Prostate gland (tissue), 2 donors: ENCODE measurements at regions not wholly inside any gene's neighbourhood (a gene's known extent, or its start where the extent isn't known, plus 50 kb on each side); places are given as distances from the start of the nearest gene placed in this dataset.

Experiments
- DNase-seq: peaks from one replicate; pipeline ENCODE4 v3.0.0-alpha.2; 2019; ENCODE audit warnings: low spot score
- H3K27ac ChIP-seq, 2 donors: fragments of 200-600 bp; sonication (generic); 2 replicates each; pipeline ENCODE4 v1.5.1; 2017 to 2019
- H3K27me3 ChIP-seq: fragments of 200-600 bp; sonication (generic); replicated peaks from 2 replicates; pipeline ENCODE4 v1.5.1; 2019; ENCODE audit not compliant: insufficient read depth
- H3K36me3 ChIP-seq, 2 donors: fragments of 200-600 bp; sonication (generic); 1 replicate in 1 of 2; 2 replicates in 1 of 2; pipeline versions ENCODE4 v1.5.1 to v1.8.1; 2017 to 2019
- H3K4me1 ChIP-seq: fragments of 200-600 bp; sonication (generic); replicated peaks from 2 replicates; pipeline ENCODE4 v1.5.1; 2019
- H3K4me3 ChIP-seq, 2 donors: fragments of 200-600 bp; sonication (generic); 2 replicates each; pipeline ENCODE4 v1.5.1; 2017 to 2019
- H3K9me3 ChIP-seq: fragments of 200-600 bp; sonication (generic); 2 replicates; pipeline ENCODE4 v1.5.1; 2017
- POLR2A ChIP-seq: fragments of 450-650 bp; IDR thresholded peaks from one replicate; pipeline ENCODE4 v1.6.1; 2016; ENCODE audit warnings: antibody characterized with exemption, mild to moderate bottlenecking
- POLR2AphosphoS5 ChIP-seq: sonication (generic); formaldehyde crosslinking; IDR thresholded peaks from one replicate; pipeline ENCODE4 v1.6.1; 2017; ENCODE audit warnings: antibody characterized with exemption
- WGBS: methylation state at CpG from one replicate; pipeline ENCODE4 v1.1.5; 2018; 5-methylcytosine and 5-hydroxymethylcytosine counted together
- intact Hi-C: fragments of 100-400 bp; cut with DNase I; formaldehyde crosslinking; loops from one replicate; pipeline ENCODE4 v1.14.2; 2022
- TF ChIP-seq, protein P1 (sequence below), 4 experiments: fragments of 200-600 bp in 2 of 4; fragments of 450-650 bp in 2 of 4; sonication (generic) in 2 of 4; IDR thresholded peaks; 1 replicate in 3 of 4; 2 replicates in 1 of 4; pipeline ENCODE4 v1.5.1; 2016 to 2019; ENCODE audit warnings: antibody characterized with exemption in 4 of 4, mild to moderate bottlenecking in 2 of 4, moderate library complexity in 2 of 4

DNA sequence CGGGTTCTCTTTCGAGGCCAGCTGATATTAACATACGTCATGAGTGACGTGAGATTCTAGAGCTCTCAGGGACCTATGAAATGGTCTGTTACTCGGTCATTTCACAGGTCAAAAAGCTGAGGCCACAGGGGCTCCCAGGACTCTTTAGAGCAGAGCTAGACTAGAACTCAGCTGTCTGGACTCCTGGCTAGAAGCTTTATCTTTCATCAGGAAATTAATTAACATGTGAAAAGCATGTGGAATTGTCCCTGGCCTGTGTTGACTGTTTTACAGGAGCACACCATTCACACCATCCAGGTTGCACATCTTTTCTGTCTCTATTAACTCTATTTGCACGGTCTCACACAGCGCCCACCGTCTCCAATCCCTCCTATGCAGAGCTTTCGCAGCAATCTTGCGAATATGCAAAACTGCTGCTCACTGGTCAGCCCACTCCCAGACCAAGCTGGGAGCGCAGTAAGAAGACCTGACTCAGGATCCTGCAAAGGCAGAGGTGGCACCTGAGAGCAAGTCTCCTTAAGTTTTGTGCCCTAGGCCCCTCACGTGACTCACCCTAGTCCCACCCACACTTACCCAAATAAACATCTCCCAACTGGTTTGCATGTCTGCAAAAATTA lies 522.5 kb downstream of the CD83 start:
- Histone ChIP-seq H3K27me3 (no peaks in the 10 kb centered on the region), H3K36me3 (no peaks in the 10 kb centered on the region), H3K27ac (no peak overlapping the region), H3K4me3 (no peak overlapping the region), H3K4me1 (no peaks in the 10 kb centered on the region), H3K9me3 (no peaks in the 10 kb centered on the region)
- DNase-seq, result no peak
- WGBS, result 92% methylated on average over 12 of the region's 12 CpGs
- intact Hi-C loops, result no loop called here
- TF ChIP-seq POLR2A (no peak), POLR2AphosphoS5 (no peak)
- TF ChIP-seq, protein P1, sequence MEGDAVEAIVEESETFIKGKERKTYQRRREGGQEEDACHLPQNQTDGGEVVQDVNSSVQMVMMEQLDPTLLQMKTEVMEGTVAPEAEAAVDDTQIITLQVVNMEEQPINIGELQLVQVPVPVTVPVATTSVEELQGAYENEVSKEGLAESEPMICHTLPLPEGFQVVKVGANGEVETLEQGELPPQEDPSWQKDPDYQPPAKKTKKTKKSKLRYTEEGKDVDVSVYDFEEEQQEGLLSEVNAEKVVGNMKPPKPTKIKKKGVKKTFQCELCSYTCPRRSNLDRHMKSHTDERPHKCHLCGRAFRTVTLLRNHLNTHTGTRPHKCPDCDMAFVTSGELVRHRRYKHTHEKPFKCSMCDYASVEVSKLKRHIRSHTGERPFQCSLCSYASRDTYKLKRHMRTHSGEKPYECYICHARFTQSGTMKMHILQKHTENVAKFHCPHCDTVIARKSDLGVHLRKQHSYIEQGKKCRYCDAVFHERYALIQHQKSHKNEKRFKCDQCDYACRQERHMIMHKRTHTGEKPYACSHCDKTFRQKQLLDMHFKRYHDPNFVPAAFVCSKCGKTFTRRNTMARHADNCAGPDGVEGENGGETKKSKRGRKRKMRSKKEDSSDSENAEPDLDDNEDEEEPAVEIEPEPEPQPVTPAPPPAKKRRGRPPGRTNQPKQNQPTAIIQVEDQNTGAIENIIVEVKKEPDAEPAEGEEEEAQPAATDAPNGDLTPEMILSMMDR (IDR thresholded peaks at IDR 0.05), result no peak

DNA sequence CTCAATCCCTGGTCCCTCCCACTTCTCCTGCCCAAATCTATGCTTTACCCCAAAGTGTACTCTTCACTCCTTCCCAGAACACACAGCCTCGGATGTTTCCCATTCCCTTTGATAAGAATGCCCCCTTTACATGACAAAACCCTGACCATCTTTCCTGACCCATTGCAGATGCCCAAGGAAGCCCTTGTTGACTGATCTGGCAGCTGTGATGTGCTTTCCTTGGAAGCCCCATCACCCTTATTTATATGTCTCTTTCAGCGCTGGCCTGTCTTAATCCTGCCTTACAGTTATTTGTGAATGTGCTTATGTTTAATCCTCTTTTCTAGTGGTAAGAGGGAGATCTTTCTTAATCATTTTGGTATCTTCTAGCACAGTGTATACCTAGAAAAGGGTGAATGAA lies 523.1 kb downstream of the CD83 start:
- H3K27ac ChIP-seq, result no peak overlapping the region
- intact Hi-C loops, result no loop called here
- H3K4me3 ChIP-seq, result no peak overlapping the region
- no peaks in the 10 kb centered on the region for H3K27me3 ChIP-seq
- no peak for DNase-seq
- no peaks in the 10 kb centered on the region for H3K9me3 ChIP-seq
- no peaks in the 10 kb centered on the region for H3K36me3 ChIP-seq
- WGBS, result 92% methylated on average over 2 of the region's 2 CpGs
- TF ChIP-seq POLR2A (no peak), POLR2AphosphoS5 (no peak)
- TF ChIP-seq, protein P1 (IDR thresholded peaks at IDR 0.05), result no peak
- H3K4me1 ChIP-seq, result no peaks in the 10 kb centered on the region

DNA sequence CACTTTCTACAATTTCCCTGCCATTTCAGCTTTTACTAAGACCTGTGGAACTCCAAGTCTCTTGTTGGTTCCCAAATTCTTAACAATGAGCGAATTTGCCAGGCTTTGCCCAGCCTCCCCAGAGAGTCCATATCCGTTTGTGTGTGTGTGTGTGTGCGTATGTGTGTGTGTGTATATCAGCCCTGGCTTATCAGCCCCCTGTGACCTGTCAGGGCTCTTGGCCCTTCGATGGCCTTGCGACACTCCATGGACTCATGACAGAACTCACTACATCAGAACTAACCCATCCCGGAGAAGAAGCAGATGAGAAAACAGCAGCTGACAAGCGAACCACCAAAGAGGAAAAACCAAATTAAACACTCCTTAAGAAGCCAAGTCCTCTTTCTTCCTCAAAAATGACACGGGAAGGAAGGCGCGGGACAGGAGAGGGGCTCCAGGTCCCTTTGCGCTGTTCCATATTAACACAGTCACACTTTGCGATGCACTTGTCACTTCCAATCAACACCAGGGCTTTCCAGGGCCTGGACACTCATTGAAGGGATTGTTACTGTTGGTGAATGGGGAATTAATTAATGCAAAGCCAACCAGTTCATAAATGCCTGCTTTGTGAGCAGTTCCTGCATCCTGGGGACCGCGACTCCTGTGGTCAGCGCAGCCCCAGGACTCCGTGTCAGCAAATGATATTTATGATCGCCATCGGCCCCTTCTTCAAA lies 524.0 kb downstream of the CD83 start:
- H3K4me3 ChIP-seq, result no peak overlapping the region
- TF ChIP-seq, protein P1 (IDR thresholded peaks at IDR 0.05), result no peak
- TF ChIP-seq POLR2A, result no peak
- TF ChIP-seq POLR2AphosphoS5, result no peak
- DNase-seq, result no peak
- H3K9me3 ChIP-seq, result no peaks in the 10 kb centered on the region
- H3K36me3 ChIP-seq, result no peaks in the 10 kb centered on the region
- H3K27me3 ChIP-seq, result no peaks in the 10 kb centered on the region
- WGBS, result 96% methylated on average over 18 of the region's 18 CpGs
- no peak overlapping the region for H3K27ac ChIP-seq
- intact Hi-C loops, result no loop called here
- no peaks in the 10 kb centered on the region for H3K4me1 ChIP-seq

DNA sequence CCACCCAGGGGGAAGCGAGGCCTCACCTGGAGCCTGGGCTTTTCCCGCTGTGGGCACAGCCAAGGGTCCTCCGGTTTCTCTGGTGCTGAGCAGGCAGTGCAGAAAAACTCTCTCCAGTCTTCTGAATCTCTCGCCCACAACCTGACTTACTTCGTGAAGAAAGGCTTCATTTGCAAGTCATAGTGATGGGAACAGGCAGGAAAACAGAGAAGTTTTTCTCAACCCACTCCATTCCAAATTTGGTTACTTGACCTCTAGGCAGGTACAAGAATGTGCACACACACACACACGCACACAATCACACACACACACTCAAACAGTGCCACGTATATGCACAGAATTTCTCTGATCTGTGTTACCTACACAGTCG lies 524.5 kb downstream of the CD83 start:
- Histone ChIP-seq H3K36me3 (no peaks in the 10 kb centered on the region), H3K4me1 (no peaks in the 10 kb centered on the region), H3K27ac (no peak overlapping the region), H3K4me3 (no peak overlapping the region), H3K27me3 (no peaks in the 10 kb centered on the region), H3K9me3 (no peaks in the 10 kb centered on the region)
- intact Hi-C loops, result no loop called here
- no peak for TF ChIP-seq POLR2AphosphoS5
- TF ChIP-seq, protein P1 (IDR thresholded peaks at IDR 0.05), result no peak
- DNase-seq, result no peak
- 90% methylated on average over 8 of the region's 8 CpGs for WGBS

DNA sequence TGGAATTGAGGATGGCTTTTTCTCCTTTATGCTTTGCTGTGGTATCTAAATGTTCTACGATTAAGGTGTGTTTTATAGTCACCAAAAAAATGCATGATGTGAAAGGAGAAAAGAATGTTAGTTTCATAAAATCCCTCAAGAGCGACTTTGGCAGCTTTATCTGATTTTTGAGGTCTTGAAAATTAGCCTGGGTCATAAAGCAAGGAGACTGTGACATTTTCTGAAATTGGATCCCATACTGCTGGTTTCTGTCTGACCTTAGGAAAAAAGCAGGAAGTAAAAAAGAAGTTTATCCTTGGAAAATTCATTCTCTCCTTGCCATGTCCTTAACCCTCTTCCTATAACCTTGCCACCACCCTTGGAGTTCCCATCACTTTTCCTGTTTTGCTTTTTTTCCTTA lies 525.3 kb downstream of the CD83 start:
- Histone ChIP-seq H3K36me3 (no peaks in the 10 kb centered on the region), H3K27me3 (no peaks in the 10 kb centered on the region), H3K4me3 (no peak overlapping the region), H3K9me3 (no peaks in the 10 kb centered on the region), H3K4me1 (no peaks in the 10 kb centered on the region), H3K27ac (no peak overlapping the region)
- DNase-seq, result no peak
- intact Hi-C loops, result no loop called here
- TF ChIP-seq, protein P1 (IDR thresholded peaks at IDR 0.05), result no peak
- no peak for TF ChIP-seq POLR2A
- WGBS, result 43% methylated on average over 2 of the region's 2 CpGs
